CD14-positive monocyte (primary cell): ENCODE measurements at regions not wholly inside any gene's neighbourhood (a gene's known extent, or its start where the extent isn't known, plus 50 kb on each side); places are given as distances from the start of the nearest gene placed in this dataset.
A peak's percentile ranks its signal among the peaks of the same experiment; 100 is the strongest.

Experiments
- DNase-seq, 3 donors: peaks; one replicate each; pipeline ENCODE4 v3.0.0-alpha.2; 2011 to 2022
- H2AFZ ChIP-seq: 2 replicates; pipeline ENCODE4 v1.6.0; 2012; ENCODE audit warnings: mild to moderate bottlenecking, low read depth, low read length, inconsistent platforms; ENCODE audit not compliant: insufficient read depth, poor library complexity, severe bottlenecking
- H3K27ac ChIP-seq, 2 donors: 1 replicate in 1 of 2; 2 replicates in 1 of 2; pipeline ENCODE4 v1.5.1; 2012 to 2013; ENCODE audit warnings: low read length in 2 of 2, control low read depth in 1 of 2, inconsistent platforms in 1 of 2, low read depth in 1 of 2, mild to moderate bottlenecking in 1 of 2
- H3K27me3 ChIP-seq, 2 donors: one replicate each; pipeline versions ENCODE4 v1.6.0 to v1.6.1; 2011 to 2013; ENCODE audit warnings: low read length in 2 of 2; ENCODE audit not compliant: control insufficient read depth in 2 of 2, insufficient read depth in 2 of 2
- H3K36me3 ChIP-seq, 2 donors: replicated peaks in 1 of 2; 1 replicate in 1 of 2; 2 replicates in 1 of 2; pipeline versions ENCODE4 v1.5.1 to v1.6.1; 2012 to 2013; ENCODE audit warnings: low read length in 2 of 2, control low read depth in 1 of 2, inconsistent platforms in 1 of 2, mild to moderate bottlenecking in 1 of 2; ENCODE audit not compliant: insufficient read depth in 2 of 2, control insufficient read depth in 1 of 2
- H3K4me1 ChIP-seq, 2 donors: 1 replicate in 1 of 2; 2 replicates in 1 of 2; pipeline versions ENCODE4 v1.5.1 to v1.6.1; 2012 to 2013; ENCODE audit warnings: low read length in 2 of 2, control low read depth in 1 of 2, inconsistent platforms in 1 of 2, mild to moderate bottlenecking in 1 of 2, moderate library complexity in 1 of 2; ENCODE audit not compliant: insufficient read depth in 2 of 2, control insufficient read depth in 1 of 2
- H3K4me2 ChIP-seq: replicated peaks from 2 replicates; pipeline ENCODE3; 2012; ENCODE audit warnings: low read length, moderate library complexity, mild to moderate bottlenecking; ENCODE audit not compliant: poor library complexity, severe bottlenecking; ENCODE audit errors: extremely low read depth
- H3K4me3 ChIP-seq, 3 experiments: fragments of 200-600 bp in 1 of 3; sonication (generic) in 1 of 3; replicated peaks in 1 of 3; 1 replicate in 2 of 3; 2 replicates in 1 of 3; pipeline ENCODE4 v1.5.1; 2011 to 2013; ENCODE audit warnings: low read length in 3 of 3, mild to moderate bottlenecking in 3 of 3, control low read depth in 2 of 3, low read depth in 2 of 3, inconsistent platforms in 1 of 3, moderate library complexity in 1 of 3
- H3K79me2 ChIP-seq: 2 replicates; pipeline ENCODE4 v1.6.0; 2012; ENCODE audit warnings: mild to moderate bottlenecking, control low read depth, inconsistent platforms, low read length, moderate library complexity; ENCODE audit not compliant: insufficient read depth
- H3K9ac ChIP-seq: 2 replicates; pipeline ENCODE4 v1.6.0; 2017; ENCODE audit warnings: low read length, mild to moderate bottlenecking; ENCODE audit not compliant: insufficient read depth, poor library complexity, severe bottlenecking
- H3K9me3 ChIP-seq, 2 donors: replicated peaks in 1 of 2; 1 replicate in 1 of 2; 2 replicates in 1 of 2; pipeline versions ENCODE4 v1.5.1 to v1.6.1; 2012 to 2013; ENCODE audit warnings: low read length in 2 of 2, control low read depth in 1 of 2; ENCODE audit not compliant: control insufficient read depth in 1 of 2, insufficient read depth in 1 of 2
- H4K20me1 ChIP-seq: 2 replicates; pipeline ENCODE4 v1.6.0; 2012; ENCODE audit warnings: mild to moderate bottlenecking, low read length, control low read depth, moderate library complexity; ENCODE audit not compliant: insufficient read depth
- H3K27ac Mint-ChIP-seq, 7 donors: one replicate each; pipeline ENCODE4 v1.8.0; 2020; ENCODE audit warnings: mild to moderate bottlenecking in 7 of 7, mixed read lengths in 7 of 7, moderate library complexity in 6 of 7, inconsistent platforms in 2 of 7
- H3K27me3 Mint-ChIP-seq, 3 donors: one replicate each; pipeline ENCODE4 v1.8.0; 2021 to 2022; ENCODE audit warnings: low read depth in 3 of 3, mild to moderate bottlenecking in 3 of 3, mixed read lengths in 3 of 3, moderate library complexity in 3 of 3, inconsistent platforms in 1 of 3
- H3K36me3 Mint-ChIP-seq, 2 donors: one replicate each; pipeline ENCODE4 v1.8.0; 2020; ENCODE audit warnings: mixed read lengths in 2 of 2, inconsistent platforms in 1 of 2, mild to moderate bottlenecking in 1 of 2
- H3K4me1 Mint-ChIP-seq: one replicate; pipeline ENCODE4 v1.8.0; 2020; ENCODE audit warnings: mild to moderate bottlenecking, mixed read lengths
- H3K4me3 Mint-ChIP-seq, 2 donors: one replicate each; pipeline ENCODE4 v1.8.0; 2020; ENCODE audit warnings: mild to moderate bottlenecking in 2 of 2, mixed read lengths in 2 of 2, moderate library complexity in 1 of 2
- H3K9me3 Mint-ChIP-seq, 7 donors: one replicate each; pipeline ENCODE4 v1.8.0; 2020 to 2022; ENCODE audit warnings: mixed read lengths in 7 of 7, mild to moderate bottlenecking in 6 of 7, moderate library complexity in 6 of 7, inconsistent platforms in 2 of 7
- CTCF ChIP-seq: fragments of 200-600 bp; IDR thresholded peaks from one replicate; pipeline ENCODE4 v1.8.0; 2022; ENCODE audit warnings: antibody characterized with exemption, mild to moderate bottlenecking
- WGBS: methylation state at CpG from one replicate; pipeline ENCODE4 v1.1.5; 2013; ENCODE audit warnings: missing lambda C conversion rate; ENCODE audit not compliant: insufficient coverage; 5-methylcytosine and 5-hydroxymethylcytosine counted together
- intact Hi-C, 2 donors: fragments of 100-400 bp; cut with micrococcal nuclease; formaldehyde crosslinking; loops; one replicate each; pipeline versions ENCODE4 v1.15.0 to v1.15.1; 2023

DNA sequence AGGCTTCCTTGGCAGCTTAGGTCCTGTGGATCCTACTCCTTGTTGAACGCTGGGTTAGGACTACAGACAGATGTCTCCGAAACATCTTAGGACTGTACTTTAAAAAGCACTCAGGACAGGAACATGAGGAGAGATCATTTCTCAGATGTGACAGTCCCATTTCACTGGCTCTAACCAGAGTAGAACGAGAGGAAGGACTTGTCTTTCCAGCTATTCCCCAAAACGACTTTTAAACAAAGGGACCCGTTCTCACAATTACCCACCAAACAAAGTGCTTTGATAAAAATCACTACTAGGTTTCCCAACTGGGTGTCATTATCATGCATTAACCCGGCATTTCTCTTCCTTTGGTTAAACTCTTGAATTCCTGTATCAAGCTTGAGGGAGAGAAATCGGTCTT, 84.7 kb upstream of the BARX2 start:
- H3K4me3 Mint-ChIP-seq = no peak overlapping the region
- no peaks in the 10 kb centered on the region for H3K4me1 ChIP-seq
- no peak overlapping the region for H3K27ac Mint-ChIP-seq
- no peaks in the 10 kb centered on the region for H3K9me3 ChIP-seq
- TF ChIP-seq CTCF = no peak
- WGBS = 100% methylated on average over 2 of the region's 7 CpGs
- no peak overlapping the region for H3K27ac ChIP-seq
- H2AFZ ChIP-seq = no peak overlapping the region
- no peaks in the 10 kb centered on the region for H3K9me3 Mint-ChIP-seq
- no peak overlapping the region for H3K9ac ChIP-seq
- no peaks in the 10 kb centered on the region for H4K20me1 ChIP-seq
- DNase-seq = no peak
- H3K79me2 ChIP-seq = no peaks in the 10 kb centered on the region
- intact Hi-C loops = no loop called here
- peaks cover 3% of the 10 kb centered on the region for H3K4me1 Mint-ChIP-seq
- H3K4me2 ChIP-seq = no peak overlapping the region
- no peaks in the 10 kb centered on the region for H3K36me3 ChIP-seq
- H3K36me3 Mint-ChIP-seq = no peaks in the 10 kb centered on the region
- no peaks in the 10 kb centered on the region for H3K27me3 ChIP-seq
- H3K27me3 Mint-ChIP-seq = peaks cover 4 to 8% (median 6%) of the 10 kb centered on the region in 3 donors
- no peak overlapping the region for H3K4me3 ChIP-seq

GRCh38 chr11:129289350-129290040, 86.2 kb upstream of the BARX2 start:
- Histone ChIP-seq H3K4me2 (no peak overlapping the region), H3K79me2 (no peaks in the 10 kb centered on the region), H3K36me3 (no peaks in the 10 kb centered on the region), H3K4me3 (no peak overlapping the region), H3K9me3 (no peaks in the 10 kb centered on the region), H3K27ac (no peak overlapping the region), H3K27me3 (no peaks in the 10 kb centered on the region), H3K9ac (no peak overlapping the region), H3K4me1 (peaks cover 7 to 9% of the 10 kb centered on the region in 2 donors), H4K20me1 (no peaks in the 10 kb centered on the region), H2AFZ (no peak overlapping the region)
- Mint-ChIP-seq H3K36me3 (no peaks in the 10 kb centered on the region), H3K4me1 (peaks cover 14% of the 10 kb centered on the region), H3K27ac (peak overlapping the region in 1 of 7 donors; percentile 55), H3K27me3 (peaks cover 4 to 8% (median 6%) of the 10 kb centered on the region in 3 donors), H3K4me3 (no peak overlapping the region), H3K9me3 (no peaks in the 10 kb centered on the region)
- TF ChIP-seq CTCF = no peak
- WGBS = 96% methylated on average over 4 of the region's 13 CpGs
- no peak for DNase-seq
- intact Hi-C loops = no loop called here
